Mesendoderm (in vitro differentiated cells): ENCODE measurements at regions not wholly inside any gene's neighbourhood (a gene's known extent, or its start where the extent isn't known, plus 50 kb on each side); places are given as distances from the start of the nearest gene placed in this dataset.
"Not testable (repeated sequence)": the region's sequence is repeated elsewhere in the genome, so short reads cannot be mapped to it uniquely, and the experiment has no call there.

Experiments
- DNase-seq: peaks from one replicate; pipeline ENCODE4 v3.0.0; 2013
- H2AK5ac ChIP-seq: 2 replicates; pipeline ENCODE4 v1.6.1; 2013; ENCODE audit warnings: low read length, inconsistent platforms
- H2BK120ac ChIP-seq: 2 replicates; pipeline ENCODE4 v1.6.1; 2013; ENCODE audit warnings: low read depth, mild to moderate bottlenecking, low read length, moderate library complexity, mixed read lengths
- H2BK15ac ChIP-seq: replicated peaks from 2 replicates; pipeline ENCODE4 v1.6.1; 2013; ENCODE audit warnings: low read depth, mild to moderate bottlenecking, moderate library complexity
- H2BK5ac ChIP-seq: 2 replicates; pipeline ENCODE4 v1.6.1; 2013; ENCODE audit warnings: low read length, inconsistent platforms
- H3K18ac ChIP-seq: 2 replicates; pipeline ENCODE4 v1.6.1; 2013; ENCODE audit warnings: mild to moderate bottlenecking, low read length, mixed read lengths
- H3K23ac ChIP-seq: one replicate; pipeline ENCODE4 v1.6.1; 2013; ENCODE audit warnings: low read length
- H3K27ac ChIP-seq: 2 replicates; pipeline ENCODE4 v1.5.1; 2013; ENCODE audit warnings: low read depth, mild to moderate bottlenecking, inconsistent platforms, low read length, moderate library complexity
- H3K27me3 ChIP-seq: 2 replicates; pipeline ENCODE4 v1.6.1; 2013; ENCODE audit warnings: low read length, control low read depth, mild to moderate bottlenecking, inconsistent platforms; ENCODE audit not compliant: insufficient read depth, poor library complexity
- H3K36me3 ChIP-seq: 2 replicates; pipeline ENCODE4 v1.6.1; 2013; ENCODE audit warnings: low read length, inconsistent platforms; ENCODE audit not compliant: control insufficient read depth, insufficient read depth
- H3K4ac ChIP-seq: one replicate; pipeline ENCODE4 v1.6.1; 2013; ENCODE audit warnings: low read depth, mild to moderate bottlenecking, low read length, moderate library complexity
- H3K4me1 ChIP-seq: 2 replicates; pipeline ENCODE4 v1.6.1; 2013; ENCODE audit warnings: low read depth, low read length, inconsistent platforms; ENCODE audit not compliant: control insufficient read depth
- H3K4me2 ChIP-seq: 2 replicates; pipeline ENCODE4 v1.6.1; 2013; ENCODE audit warnings: low read length
- H3K4me3 ChIP-seq: 2 replicates; pipeline ENCODE4 v1.5.1; 2013; ENCODE audit warnings: mild to moderate bottlenecking, low read length
- H3K56ac ChIP-seq: one replicate; pipeline ENCODE4 v1.6.1; 2013; ENCODE audit warnings: low read length
- H3K79me1 ChIP-seq: 2 replicates; pipeline ENCODE4 v1.6.1; 2013; ENCODE audit warnings: low read length, inconsistent platforms
- H3K79me2 ChIP-seq: 2 replicates; pipeline ENCODE4 v1.6.1; 2013; ENCODE audit warnings: mild to moderate bottlenecking, low read length; ENCODE audit not compliant: control insufficient read depth, insufficient read depth
- H3K9ac ChIP-seq: 2 replicates; pipeline ENCODE4 v1.6.1; 2013; ENCODE audit warnings: low read length, inconsistent platforms
- H4K5ac ChIP-seq: one replicate; pipeline ENCODE4 v1.6.1; 2013; ENCODE audit warnings: low read length
- H4K8ac ChIP-seq: one replicate; pipeline ENCODE4 v1.6.1; 2013; ENCODE audit warnings: low read depth, mild to moderate bottlenecking, control low read depth, low read length, moderate library complexity
- WGBS: extraction: QIAGEN DNeasy Blood & Tissue Kit; methylation state at CpG from one replicate; pipeline ENCODE4 v1.1.7; 2013; ENCODE audit warnings: low lambda C conversion rate, missing lambda C conversion rate; ENCODE audit not compliant: insufficient coverage; ENCODE audit errors: extremely low coverage; 5-methylcytosine and 5-hydroxymethylcytosine counted together

DNA sequence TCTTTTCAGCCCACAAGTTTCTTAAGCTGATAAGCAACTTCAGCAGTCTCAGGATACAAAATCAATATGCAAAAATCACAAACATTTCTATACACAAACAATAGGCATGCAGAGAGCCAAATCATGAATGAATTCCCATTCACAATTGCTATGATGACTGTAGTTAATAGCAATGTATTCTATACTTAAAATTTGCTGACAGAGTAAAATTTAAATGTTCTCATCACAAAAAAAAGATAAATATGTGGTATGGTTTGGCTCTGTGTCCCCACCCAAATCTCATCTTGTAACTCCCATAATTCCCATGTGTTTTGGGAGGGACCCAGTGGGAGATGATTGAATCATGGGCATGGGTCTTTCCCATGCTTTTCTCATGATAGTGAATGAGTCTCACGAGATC lies 360.2 kb downstream of the PID1 start:
- H2BK120ac ChIP-seq, H3K79me2 ChIP-seq, H3K9ac ChIP-seq, H3K4me1 ChIP-seq, H3K4me2 ChIP-seq, H3K27me3 ChIP-seq, H4K8ac ChIP-seq, H3K36me3 ChIP-seq, H3K79me1 ChIP-seq, H3K18ac ChIP-seq, H2AK5ac ChIP-seq, H2BK5ac ChIP-seq, H2BK15ac ChIP-seq, H3K27ac ChIP-seq, H3K4ac ChIP-seq, H3K4me3 ChIP-seq, H3K56ac ChIP-seq, H3K23ac ChIP-seq, DNase-seq, H4K5ac ChIP-seq: not testable (repeated sequence)
- WGBS, result no CpG with 5 or more reads among the region's 1 CpG

DNA sequence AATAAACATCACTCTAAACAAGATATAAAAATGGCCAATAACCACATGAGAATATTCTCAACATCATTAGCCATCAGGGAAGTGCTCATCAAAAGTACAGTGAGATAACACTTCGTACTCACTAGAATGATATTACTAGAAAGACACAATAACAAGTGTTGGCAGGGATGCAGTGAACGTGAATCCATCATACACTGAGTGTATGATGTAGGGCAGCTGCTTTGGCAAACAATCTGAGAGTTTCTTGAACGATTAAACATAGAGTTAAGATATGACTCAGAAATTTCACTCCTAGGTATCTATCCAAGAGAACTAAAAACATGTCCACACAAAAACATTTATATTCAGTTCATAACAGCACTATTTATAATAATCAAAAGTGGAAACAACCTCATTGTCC lies 368.9 kb downstream of the PID1 start:
- DNase-seq, result no peak
- Histone ChIP-seq H4K5ac (no peak overlapping the region), H3K79me1 (no peaks in the 10 kb centered on the region), H2BK120ac (no peak overlapping the region), H3K56ac (no peak overlapping the region), H3K9ac (no peak overlapping the region), H3K4me2 (no peak overlapping the region), H3K4me3 (no peak overlapping the region), H3K4me1 (no peaks in the 10 kb centered on the region), H4K8ac (no peak overlapping the region), H2BK5ac (no peak overlapping the region), H3K79me2 (no peaks in the 10 kb centered on the region), H2BK15ac (no peak overlapping the region), H3K23ac (no peak overlapping the region), H3K27ac (no peak overlapping the region), H3K4ac (no peak overlapping the region), H3K27me3 (no peaks in the 10 kb centered on the region), H3K36me3 (no peaks in the 10 kb centered on the region), H2AK5ac (no peak overlapping the region), H3K18ac (no peak overlapping the region)
- WGBS, result no CpG with 5 or more reads among the region's 3 CpGs

DNA sequence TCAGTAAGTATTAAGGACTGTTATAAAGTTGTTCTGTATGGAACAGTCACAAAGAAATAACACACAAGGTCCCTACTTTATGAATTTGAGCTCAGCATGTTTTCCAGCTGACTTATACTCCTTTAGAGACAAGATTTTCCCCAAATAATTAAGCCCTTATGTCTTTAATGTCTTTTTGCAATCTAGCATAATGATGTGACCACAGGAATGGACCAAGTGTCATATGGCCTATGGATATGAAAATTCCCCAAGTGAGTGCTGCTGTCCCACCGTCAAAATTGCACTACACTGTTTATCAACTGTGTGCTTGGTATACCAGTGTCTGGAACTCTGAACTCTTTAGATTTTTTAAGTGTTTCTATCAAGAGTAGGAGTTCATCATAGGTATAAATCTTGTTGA lies 369.6 kb downstream of the PID1 start:
- Histone ChIP-seq H3K23ac (no peak overlapping the region), H2BK5ac (no peak overlapping the region), H3K4ac (no peak overlapping the region), H3K56ac (no peak overlapping the region), H3K27ac (no peak overlapping the region), H2BK120ac (no peak overlapping the region), H3K4me2 (no peak overlapping the region), H3K4me1 (no peaks in the 10 kb centered on the region), H2AK5ac (no peak overlapping the region), H3K18ac (no peak overlapping the region), H2BK15ac (no peak overlapping the region), H3K79me2 (no peaks in the 10 kb centered on the region), H3K27me3 (no peaks in the 10 kb centered on the region), H4K5ac (no peak overlapping the region), H3K4me3 (no peak overlapping the region), H3K9ac (no peak overlapping the region), H3K36me3 (no peaks in the 10 kb centered on the region), H3K79me1 (no peaks in the 10 kb centered on the region), H4K8ac (no peak overlapping the region)
- WGBS, result no CpG with 5 or more reads among the region's 1 CpG
- DNase-seq, result no peak

DNA sequence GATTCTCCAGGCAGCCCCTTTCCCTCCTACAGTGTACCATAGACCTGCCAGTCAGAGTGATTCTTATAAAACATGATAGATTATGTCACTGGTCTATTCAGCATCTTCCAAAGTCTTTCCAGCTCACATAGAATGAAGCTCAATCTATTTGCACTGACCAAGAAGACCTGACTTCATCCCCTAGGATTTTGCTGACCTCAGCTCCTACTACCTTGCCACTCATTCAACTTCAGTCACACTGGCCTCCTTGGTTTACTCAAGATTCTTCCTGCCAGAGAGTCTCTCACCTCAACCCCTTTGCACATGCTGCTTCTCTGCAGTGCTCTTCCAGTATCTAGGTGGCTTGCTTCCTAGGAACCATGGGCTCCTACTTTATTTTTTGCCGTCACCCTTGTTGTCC lies 392.9 kb downstream of the PID1 start:
- WGBS, result no CpG with 5 or more reads among the region's 1 CpG
- no peak overlapping the region for H3K56ac ChIP-seq

DNA sequence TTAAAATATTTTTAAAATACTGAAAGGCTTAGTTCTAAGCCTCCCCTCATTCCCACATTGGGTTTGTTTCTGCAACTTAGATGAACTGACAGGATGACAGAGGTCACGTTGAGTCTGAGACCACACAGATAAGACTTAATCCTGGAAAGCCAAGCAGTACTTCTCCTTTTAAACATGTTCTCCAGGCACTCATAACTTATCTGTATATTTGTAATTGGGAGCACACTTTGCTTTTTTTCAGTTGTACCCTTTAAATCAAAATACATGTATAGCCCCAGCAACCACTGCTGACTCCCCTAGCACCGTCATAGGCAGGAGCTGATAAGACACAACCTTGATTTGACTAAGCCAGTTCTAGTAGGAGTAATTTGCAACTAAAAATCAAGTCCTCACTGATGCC lies 394.8 kb downstream of the PID1 start:
- DNase-seq, result no peak
- Histone ChIP-seq H2BK120ac (no peak overlapping the region), H3K36me3 (no peaks in the 10 kb centered on the region), H2AK5ac (no peak overlapping the region), H3K4ac (no peak overlapping the region), H3K56ac (no peak overlapping the region), H2BK15ac (no peak overlapping the region), H3K23ac (no peak overlapping the region), H3K4me2 (no peak overlapping the region), H3K79me2 (no peaks in the 10 kb centered on the region), H3K18ac (no peak overlapping the region), H4K8ac (no peak overlapping the region), H3K27me3 (no peaks in the 10 kb centered on the region), H3K79me1 (no peaks in the 10 kb centered on the region), H3K4me3 (no peak overlapping the region), H3K4me1 (no peaks in the 10 kb centered on the region), H3K9ac (no peak overlapping the region), H2BK5ac (no peak overlapping the region), H3K27ac (no peak overlapping the region), H4K5ac (no peak overlapping the region)
- whole genome bisulfite sequencing, result no CpG with 5 or more reads among the region's 2 CpGs

More for the DNA sequence above, 392.9 kb downstream of the PID1 start:
- H2AK5ac ChIP-seq, result no peak overlapping the region
- H4K8ac ChIP-seq, result no peak overlapping the region
- H3K79me1 ChIP-seq, result no peaks in the 10 kb centered on the region
- no peak overlapping the region for H3K23ac ChIP-seq
- no peaks in the 10 kb centered on the region for H3K79me2 ChIP-seq
- no peak overlapping the region for H3K4me2 ChIP-seq
- H3K18ac ChIP-seq, result no peak overlapping the region
- no peak overlapping the region for H2BK120ac ChIP-seq
- no peak overlapping the region for H3K4ac ChIP-seq
- H2BK5ac ChIP-seq, result no peak overlapping the region
- no peak overlapping the region for H2BK15ac ChIP-seq
- no peaks in the 10 kb centered on the region for H3K36me3 ChIP-seq
- no peaks in the 10 kb centered on the region for H3K27me3 ChIP-seq
- no peak overlapping the region for H3K4me3 ChIP-seq
- no peak for DNase-seq
- H3K4me1 ChIP-seq, result no peaks in the 10 kb centered on the region
- H3K27ac ChIP-seq, result no peak overlapping the region
- H4K5ac ChIP-seq, result no peak overlapping the region
- H3K9ac ChIP-seq, result no peak overlapping the region

DNA sequence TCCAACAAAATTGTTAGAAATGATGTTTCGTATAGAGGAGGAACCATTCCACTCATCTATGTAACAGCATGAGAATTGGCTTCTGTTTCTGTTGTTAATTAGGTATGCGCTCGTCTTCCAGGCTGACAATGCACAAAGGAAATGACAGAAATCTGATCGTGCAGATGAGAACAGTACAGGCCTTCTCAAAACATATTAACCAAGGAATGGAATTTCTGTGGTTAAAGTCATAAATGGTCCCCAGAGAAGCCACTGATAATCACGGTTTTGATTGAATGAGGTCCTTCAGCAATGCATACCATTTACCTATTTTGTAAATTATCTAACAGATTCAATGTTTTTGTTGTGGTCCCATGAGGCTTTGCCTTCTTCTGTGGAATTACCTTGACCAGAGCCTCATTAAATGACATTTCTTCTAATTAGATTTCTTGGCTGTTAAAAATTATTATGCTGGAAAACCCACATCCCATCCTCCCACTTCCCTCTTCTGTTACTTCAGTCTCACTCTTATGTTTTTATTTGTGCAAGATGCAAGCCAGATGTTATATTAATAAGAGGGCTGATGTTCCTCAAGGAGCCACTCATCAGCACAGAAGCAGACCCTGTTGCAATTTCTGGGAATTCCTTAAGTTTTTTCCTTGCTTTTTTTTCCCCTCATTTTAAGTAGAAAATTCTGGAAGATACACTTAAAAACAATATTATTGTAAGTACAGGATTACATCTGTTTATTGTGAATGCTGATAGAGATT lies 395.8 kb downstream of the PID1 start:
- Histone ChIP-seq H2BK120ac (no peak overlapping the region), H3K9ac (no peak overlapping the region), H3K27me3 (no peaks in the 10 kb centered on the region), H3K4ac (no peak overlapping the region), H3K79me1 (no peaks in the 10 kb centered on the region), H3K23ac (no peak overlapping the region), H3K4me2 (no peak overlapping the region), H2BK5ac (no peak overlapping the region), H3K4me3 (no peak overlapping the region), H3K27ac (no peak overlapping the region), H2AK5ac (no peak overlapping the region), H3K36me3 (no peaks in the 10 kb centered on the region), H4K5ac (no peak overlapping the region), H3K79me2 (no peaks in the 10 kb centered on the region), H2BK15ac (no peak overlapping the region), H4K8ac (no peak overlapping the region), H3K4me1 (no peaks in the 10 kb centered on the region), H3K56ac (no peak overlapping the region), H3K18ac (no peak overlapping the region)
- no CpG with 5 or more reads among the region's 5 CpGs for WGBS
- DNase-seq, result no peak
